ENCODE measurements at regions not wholly inside any gene's neighbourhood (a gene's known extent, or its start where the extent isn't known, plus 50 kb on each side); places are given as distances from the start of the nearest gene placed in this dataset.

DNA sequence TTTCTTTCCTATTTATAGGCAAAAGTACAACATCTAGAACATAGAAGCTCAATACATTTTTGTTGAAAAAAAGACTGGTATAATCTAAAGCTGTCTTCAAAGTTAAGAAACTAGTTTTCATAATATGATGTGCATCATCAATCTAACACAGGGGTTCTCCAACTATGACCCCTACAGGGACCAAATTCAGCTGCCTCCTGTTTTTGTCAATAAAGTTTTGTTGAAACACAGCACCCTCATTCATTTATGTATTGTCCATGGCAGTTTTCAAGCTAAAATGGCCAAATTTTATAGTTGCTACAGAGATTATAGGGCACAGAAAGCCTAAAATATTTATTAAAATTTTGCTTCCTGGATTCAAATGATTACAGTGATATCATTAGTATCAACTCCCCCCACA is 452.9 kb downstream of the CCER1 start:
- Histone ChIP-seq H3K4me1 (no peaks in the 10 kb centered on the region), H3K9me3 (no peaks in the 10 kb centered on the region), H3K4me3 (no peak overlapping the region), H3K27ac (no peak overlapping the region), H3K36me3 (no peaks in the 10 kb centered on the region), H3K27me3 (no peaks in the 10 kb centered on the region)
- TF ChIP-seq POLR2A (IDR thresholded peaks at IDR 0.05) (no peak), CTCF (IDR thresholded peaks at IDR 0.05) (no peak), EP300 (IDR thresholded peaks at IDR 0.05; ENCODE audit: low read depth) (no peak), POLR2AphosphoS5 (IDR thresholded peaks at IDR 0.05) (no peak)
- in situ Hi-C loops (cut with MboI; ENCODE audit: low pct_ligation_motif_present in 1 of 4, low pct_unique_long_range_greater_than_20kb in 1 of 4, low sequenced_read_pairs in 3 of 4), result no loop called here
- DNase-seq, result no peak
- intact Hi-C loops (cut with DNase I; ENCODE audit: low total_unique reads), result no loop called here

DNA sequence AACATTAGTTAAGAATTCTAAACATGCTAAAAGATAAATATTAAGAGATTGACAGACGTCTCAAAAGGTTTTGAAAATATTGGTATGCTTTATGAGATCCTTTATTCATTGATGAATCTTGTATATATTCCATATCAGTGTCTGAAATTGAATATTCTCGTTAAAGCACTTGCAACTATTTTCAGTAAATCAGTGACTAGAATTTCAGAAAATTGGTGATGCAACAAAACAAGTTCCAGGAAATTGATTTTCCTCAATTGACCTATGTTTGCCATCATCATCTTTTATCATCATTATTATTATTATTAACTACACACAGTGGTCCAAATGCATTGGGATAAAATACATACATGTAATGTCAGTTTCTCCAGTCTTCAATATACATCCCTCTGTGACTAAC is 453.6 kb downstream of the CCER1 start:
- in situ Hi-C loops (cut with MboI; ENCODE audit: low pct_ligation_motif_present in 1 of 4, low pct_unique_long_range_greater_than_20kb in 1 of 4, low sequenced_read_pairs in 3 of 4) (no loop called here), intact Hi-C loops (cut with DNase I; ENCODE audit: low total_unique reads) (no loop called here)
- Histone ChIP-seq H3K27ac (no peak overlapping the region), H3K4me3 (no peak overlapping the region), H3K9me3 (no peaks in the 10 kb centered on the region), H3K27me3 (no peaks in the 10 kb centered on the region), H3K36me3 (no peaks in the 10 kb centered on the region), H3K4me1 (no peaks in the 10 kb centered on the region)
- no peak for DNase-seq
- no peak for TF ChIP-seq POLR2AphosphoS5 (IDR thresholded peaks at IDR 0.05)
- TF ChIP-seq POLR2A (IDR thresholded peaks at IDR 0.05), result no peak
- no peak for TF ChIP-seq EP300 (IDR thresholded peaks at IDR 0.05; ENCODE audit: low read depth)
- TF ChIP-seq CTCF (IDR thresholded peaks at IDR 0.05), result no peak
- WGBS, 2 donors (ENCODE audit: low coverage in 1 of 2), result 56 to 73% methylated on average over 2 of the region's 2 CpGs

- Histone ChIP-seq H3K4me1 (no peaks in the 10 kb centered on the region), H3K27me3 (no peaks in the 10 kb centered on the region), H3K36me3 (no peaks in the 10 kb centered on the region), H3K4me3 (no peak overlapping the region), H3K9me3 (no peaks in the 10 kb centered on the region), H3K27ac (no peak overlapping the region)
- intact Hi-C loops (cut with DNase I; ENCODE audit: low total_unique reads) (no loop called here), in situ Hi-C loops (cut with MboI; ENCODE audit: low pct_ligation_motif_present in 1 of 4, low pct_unique_long_range_greater_than_20kb in 1 of 4, low sequenced_read_pairs in 3 of 4) (no loop called here)
- TF ChIP-seq CTCF (IDR thresholded peaks at IDR 0.05) (no peak), POLR2A (IDR thresholded peaks at IDR 0.05) (no peak), POLR2AphosphoS5 (IDR thresholded peaks at IDR 0.05) (no peak)
- DNase-seq, result no peak
Measured at GRCh38 chr12:90499795-90500194, 455.2 kb downstream of the CCER1 start.

GRCh38 chr12:90497923-90498545 is 456.9 kb downstream of the CCER1 start:
- Histone ChIP-seq H3K27me3 (no peaks in the 10 kb centered on the region), H3K4me3 (no peak overlapping the region), H3K9me3 (no peaks in the 10 kb centered on the region), H3K36me3 (no peaks in the 10 kb centered on the region), H3K4me1 (no peaks in the 10 kb centered on the region), H3K27ac (no peak overlapping the region)
- TF ChIP-seq CTCF (IDR thresholded peaks at IDR 0.05), result no peak
- TF ChIP-seq POLR2A (IDR thresholded peaks at IDR 0.05), result no peak
- no peak for TF ChIP-seq EP300 (IDR thresholded peaks at IDR 0.05; ENCODE audit: low read depth)
- TF ChIP-seq POLR2AphosphoS5 (IDR thresholded peaks at IDR 0.05), result no peak
- no peak for DNase-seq
- WGBS, 2 donors (ENCODE audit: low coverage in 1 of 2), result 79 to 85% methylated on average over 5 to 6 of the region's 6 CpGs
- in situ Hi-C loops (cut with MboI; ENCODE audit: low pct_ligation_motif_present in 1 of 4, low pct_unique_long_range_greater_than_20kb in 1 of 4, low sequenced_read_pairs in 3 of 4) (no loop called here), intact Hi-C loops (cut with DNase I; ENCODE audit: low total_unique reads) (no loop called here)

All from transverse colon (tissue), 4 donors.